Fibroblast of the aortic adventitia (primary cell): ENCODE measurements at regions not wholly inside any gene's neighbourhood (a gene's known extent, or its start where the extent isn't known, plus 50 kb on each side); places are given as distances from the start of the nearest gene placed in this dataset.

Experiments
- DNase-seq: peaks from one replicate; pipeline ENCODE4 v3.0.0-alpha.2; 2010; ENCODE audit warnings: low read depth
- H3K4me3 ChIP-seq: 2 replicates; pipeline ENCODE4 v1.5.1; 2011; ENCODE audit warnings: low read depth, mild to moderate bottlenecking, control low read depth, low read length, moderate library complexity
- TF ChIP-seq, protein P1 (sequence below): IDR thresholded peaks from 2 replicates; pipeline ENCODE4 v1.5.1; 2011; ENCODE audit warnings: mild to moderate bottlenecking, low read length, control low read depth, inconsistent platforms; ENCODE audit not compliant: insufficient read depth

DNA sequence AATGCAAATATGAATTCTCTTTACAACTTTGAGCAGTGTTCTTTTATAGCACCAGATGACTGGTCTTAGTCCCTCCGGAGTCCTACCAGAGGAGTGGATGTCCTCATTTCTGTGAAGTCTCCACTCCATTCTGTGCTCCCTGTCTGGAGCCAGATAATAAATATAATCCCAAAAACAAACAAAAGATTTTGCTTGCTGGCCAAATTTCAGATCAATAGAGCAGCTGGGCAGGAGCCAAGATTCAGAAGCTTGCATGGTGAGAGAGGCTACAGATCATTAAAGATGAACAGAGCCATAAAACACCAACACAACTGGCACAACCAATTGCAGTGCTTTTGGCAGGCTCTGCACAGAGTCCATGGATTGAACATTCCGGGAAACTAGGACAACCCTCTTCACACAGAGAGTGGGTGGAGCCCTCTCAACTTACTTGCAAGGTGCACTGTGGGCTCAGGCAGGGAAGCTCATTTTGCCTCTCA is 231.5 kb upstream of the SNX7 start:
- TF ChIP-seq, protein P1, sequence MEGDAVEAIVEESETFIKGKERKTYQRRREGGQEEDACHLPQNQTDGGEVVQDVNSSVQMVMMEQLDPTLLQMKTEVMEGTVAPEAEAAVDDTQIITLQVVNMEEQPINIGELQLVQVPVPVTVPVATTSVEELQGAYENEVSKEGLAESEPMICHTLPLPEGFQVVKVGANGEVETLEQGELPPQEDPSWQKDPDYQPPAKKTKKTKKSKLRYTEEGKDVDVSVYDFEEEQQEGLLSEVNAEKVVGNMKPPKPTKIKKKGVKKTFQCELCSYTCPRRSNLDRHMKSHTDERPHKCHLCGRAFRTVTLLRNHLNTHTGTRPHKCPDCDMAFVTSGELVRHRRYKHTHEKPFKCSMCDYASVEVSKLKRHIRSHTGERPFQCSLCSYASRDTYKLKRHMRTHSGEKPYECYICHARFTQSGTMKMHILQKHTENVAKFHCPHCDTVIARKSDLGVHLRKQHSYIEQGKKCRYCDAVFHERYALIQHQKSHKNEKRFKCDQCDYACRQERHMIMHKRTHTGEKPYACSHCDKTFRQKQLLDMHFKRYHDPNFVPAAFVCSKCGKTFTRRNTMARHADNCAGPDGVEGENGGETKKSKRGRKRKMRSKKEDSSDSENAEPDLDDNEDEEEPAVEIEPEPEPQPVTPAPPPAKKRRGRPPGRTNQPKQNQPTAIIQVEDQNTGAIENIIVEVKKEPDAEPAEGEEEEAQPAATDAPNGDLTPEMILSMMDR: no peak
- no peak for DNase-seq
- no peak overlapping the region for H3K4me3 ChIP-seq

DNA sequence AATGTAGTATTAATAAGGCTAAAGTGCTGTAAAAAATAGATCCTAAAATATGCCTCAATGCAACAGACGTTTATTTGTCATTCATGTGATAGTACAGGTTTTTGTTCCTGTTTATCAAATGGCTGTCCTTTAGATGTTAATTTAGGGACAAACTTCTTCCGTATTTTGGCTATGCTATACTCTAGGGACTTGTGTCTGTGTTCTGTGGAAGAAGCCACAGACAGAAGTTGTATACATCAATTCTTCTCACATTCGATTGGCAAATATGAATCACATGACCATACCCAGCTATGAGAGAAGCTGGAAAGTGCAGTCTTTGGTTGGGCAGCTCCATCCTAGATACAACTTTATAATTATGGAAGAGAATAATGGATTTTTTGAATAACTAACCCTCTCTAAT is 232.7 kb upstream of the SNX7 start:
- TF ChIP-seq, protein P1: no peak
- no peak overlapping the region for H3K4me3 ChIP-seq
- DNase-seq: no peak

DNA sequence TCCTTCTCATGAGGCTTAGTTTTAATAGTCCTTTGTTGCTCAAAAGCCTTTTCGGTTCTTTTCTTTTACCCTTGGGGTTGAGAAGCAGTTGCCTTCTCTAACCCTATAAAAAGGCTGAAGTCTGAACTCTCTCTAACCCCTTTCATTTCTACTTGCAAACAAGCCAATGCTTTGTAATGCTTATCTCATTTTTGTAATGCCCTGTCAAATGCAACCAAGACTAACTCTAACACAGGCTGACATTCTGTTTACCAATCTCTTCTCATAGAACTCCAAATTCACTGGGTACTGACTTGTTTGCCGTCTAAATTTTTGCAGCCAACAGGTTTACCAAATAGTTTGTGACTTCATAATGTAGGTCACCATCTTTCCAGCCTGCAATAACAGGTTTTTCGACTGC is 233.9 kb upstream of the SNX7 start:
- peak; percentile 41 for DNase-seq
- no peak overlapping the region for H3K4me3 ChIP-seq
- TF ChIP-seq, protein P1: no peak

DNA sequence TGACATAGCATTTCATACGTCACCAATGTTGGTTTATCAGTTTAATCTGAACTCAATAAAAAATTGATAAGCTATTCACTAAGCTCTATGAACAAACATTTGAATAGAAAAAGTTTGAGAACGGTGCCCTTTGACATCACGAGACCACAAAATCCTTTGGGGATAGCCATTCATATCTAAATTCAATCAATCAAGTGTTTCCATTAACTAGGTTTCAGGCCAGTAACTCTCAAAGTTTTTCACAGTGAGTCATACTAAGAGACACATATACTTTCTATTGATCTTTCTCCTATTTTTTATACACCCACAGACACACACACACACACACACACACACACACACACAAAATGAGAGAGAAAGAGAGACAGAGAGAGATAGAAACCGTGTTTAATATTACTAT is 235.4 kb upstream of the SNX7 start:
- H3K4me3 ChIP-seq: no peak overlapping the region
- DNase-seq: no peak
- TF ChIP-seq, protein P1: no peak

DNA sequence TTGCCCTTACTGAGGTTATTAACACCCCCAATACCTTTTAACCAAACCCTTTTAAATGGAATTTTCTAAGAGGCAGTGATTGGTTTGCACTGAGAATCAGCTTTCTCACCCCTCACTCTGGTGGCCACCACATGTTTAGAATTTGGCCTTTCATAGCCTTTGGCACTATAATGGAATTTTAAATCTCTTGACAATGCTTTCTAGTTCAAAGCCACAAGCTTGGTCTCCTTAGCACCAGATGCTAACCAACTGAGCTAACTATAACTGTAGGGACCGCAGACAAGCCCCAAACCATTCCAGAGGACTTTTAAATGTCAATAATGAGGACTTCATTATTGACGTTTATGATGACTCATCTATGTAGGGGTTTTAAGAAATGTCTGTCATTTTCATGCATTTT is 238.7 kb upstream of the SNX7 start:
- DNase-seq: no peak
- no peak overlapping the region for H3K4me3 ChIP-seq
- TF ChIP-seq, protein P1: no peak

DNA sequence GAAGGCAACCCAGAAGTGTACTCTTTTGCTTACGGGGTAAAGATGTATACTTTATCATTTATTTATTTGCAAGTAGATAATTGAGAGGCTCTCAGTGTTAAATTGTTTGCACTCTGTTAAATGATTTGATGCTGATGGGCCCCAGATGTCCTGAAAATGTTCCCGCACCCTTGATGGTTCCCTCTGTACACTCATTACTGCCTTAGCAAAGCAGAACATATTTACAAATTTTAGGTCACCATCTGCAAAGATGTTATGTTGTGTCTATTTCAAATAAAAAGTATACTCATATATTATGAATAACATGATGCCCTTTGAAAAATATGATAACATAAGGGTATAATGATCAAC is 240.5 kb upstream of the SNX7 start:
- H3K4me3 ChIP-seq: no peak overlapping the region
- TF ChIP-seq, protein P1: no peak
- DNase-seq: no peak

DNA sequence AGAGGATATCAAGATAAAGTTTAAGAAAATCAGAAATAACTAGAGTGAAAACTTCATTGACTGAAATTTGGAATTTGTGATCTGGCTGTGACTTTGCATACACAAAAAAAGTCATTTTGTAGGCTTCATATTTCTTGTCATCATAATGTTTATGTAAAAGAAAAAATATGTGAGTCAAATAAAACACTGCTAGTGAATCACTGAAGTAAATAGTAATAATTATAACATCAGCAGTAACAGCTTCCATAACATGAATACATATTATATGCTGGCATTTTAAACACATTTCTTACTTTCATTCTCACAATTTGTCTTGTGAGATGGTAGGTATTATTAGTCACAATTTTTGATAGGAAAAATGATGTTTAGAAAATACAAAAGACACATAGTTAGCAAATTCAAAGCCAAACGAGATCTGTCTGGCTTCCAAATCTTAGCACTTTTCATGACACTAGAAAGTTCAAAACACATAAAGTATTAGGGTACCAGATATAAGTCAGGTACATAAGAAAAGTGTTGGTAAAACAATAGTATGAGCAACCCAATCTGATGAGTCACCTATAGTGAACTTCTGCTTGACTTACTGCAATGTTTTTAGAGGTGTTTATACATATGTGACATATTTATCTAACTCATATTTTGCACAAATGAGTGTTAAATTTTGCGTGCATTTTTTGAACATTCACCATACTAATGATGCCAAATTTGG is 241.0 kb upstream of the SNX7 start:
- H3K4me3 ChIP-seq: no peak overlapping the region
- peak; percentile 27 for DNase-seq
- TF ChIP-seq, protein P1: no peak
